ENCODE measurements at regions not wholly inside any gene's neighbourhood (a gene's known extent, or its start where the extent isn't known, plus 50 kb on each side); places are given as distances from the start of the nearest gene placed in this dataset.

- no peaks in the 10 kb centered on the region for H3K27me3 ChIP-seq (ENCODE audit: control insufficient read depth, insufficient read depth, low read length)
- H2AK9ac ChIP-seq (replicated peaks; ENCODE audit: low read depth, low read length, poor library complexity), result no peak overlapping the region
- H3K4me2 ChIP-seq (ENCODE audit: low read depth, low read length), result no peak overlapping the region
- no peak overlapping the region for H2BK5ac ChIP-seq (ENCODE audit: low read depth, low read length, poor library complexity, severe bottlenecking)
- no peaks in the 10 kb centered on the region for H3K9me3 ChIP-seq (ENCODE audit: control insufficient read depth, insufficient read depth, low read length)
- H3K4ac ChIP-seq (ENCODE audit: low read depth, low read length), result no peak overlapping the region
- no peak overlapping the region for H4K5ac ChIP-seq (ENCODE audit: low read depth, low read length)
- no peak overlapping the region for H2BK15ac ChIP-seq (ENCODE audit: low read depth, low read length)
- H4K91ac ChIP-seq (ENCODE audit: insufficient read depth, low read depth, low read length), result no peak overlapping the region
- dilution Hi-C loops (cut with HindIII; ENCODE audit: low sequenced_read_pairs, unreplicated experiment) (no loop called here), in situ Hi-C loops (cut with MboI; ENCODE audit: low sequenced_read_pairs) (no loop called here), intact Hi-C loops (cut with micrococcal nuclease) (no loop called here)
- no CpG with 5 or more reads among the region's 2 CpGs for WGBS, 2 experiments (ENCODE audit: extremely low coverage in 2 of 2, insufficient read length in 1 of 2)
- no peak overlapping the region for H3K27ac ChIP-seq (ENCODE audit: insufficient read depth, low read length)
- no peaks in the 10 kb centered on the region for H3K4me1 ChIP-seq (ENCODE audit: control insufficient read depth, insufficient read depth, low read length)
- no peak overlapping the region for H3K56ac ChIP-seq (ENCODE audit: extremely low read depth, insufficient read depth, low read length)
- H3K36me3 ChIP-seq (ENCODE audit: control insufficient read depth, insufficient read depth, low read length), result no peaks in the 10 kb centered on the region
- no peak overlapping the region for H3K4me3 ChIP-seq (ENCODE audit: insufficient read depth, low read depth, low read length)
- no peak overlapping the region for H2BK120ac ChIP-seq (ENCODE audit: low read depth, low read length)
- H2AK5ac ChIP-seq (ENCODE audit: low read depth, low read length), result no peak overlapping the region
- no TSS peak for BruUV-seq (replicated peaks)
- no peak overlapping the region for H3K23ac ChIP-seq (ENCODE audit: low read depth, low read length)
- no peak overlapping the region for H2BK20ac ChIP-seq (ENCODE audit: low read depth, low read length)
- DNase-seq, result no peak
- no peak overlapping the region for H2AFZ ChIP-seq (replicated peaks; ENCODE audit: low read length, poor library complexity)
- ChIA-PET POLR2A (ENCODE audit: unreplicated experiment) (no interaction called here), CTCF (no interaction called here)
- H4K20me1 ChIP-seq (ENCODE audit: insufficient read depth, low read length), result no peaks in the 10 kb centered on the region
- no peak for ATAC-seq (ENCODE audit: low read depth)
- H3K14ac ChIP-seq (replicated peaks; ENCODE audit: low read depth, low read length), result no peak overlapping the region
- no peak for TF ChIP-seq USF2 (IDR thresholded peaks at IDR 0.05; ENCODE audit: low read depth, low read length)
- TF ChIP-seq MXI1 (IDR thresholded peaks at IDR 0.05; ENCODE audit: borderline replicate concordance, low read depth, low read length), result no peak
- no peak for TF ChIP-seq RFX5 (IDR thresholded peaks at IDR 0.05; ENCODE audit: low read depth, low read length)
- no peak for TF ChIP-seq CHD1 (IDR thresholded peaks at IDR 0.05; ENCODE audit: low read depth, low read length)
- TF ChIP-seq POLR2A (IDR thresholded peaks at IDR 0.05; ENCODE audit: low read depth, low read length), result no peak
- no peak overlapping the region for H4K8ac ChIP-seq (ENCODE audit: low read depth in 2 of 2, low read length in 2 of 2)
- H3K9me1 ChIP-seq (ENCODE audit: insufficient read depth, low read length), result no peaks in the 10 kb centered on the region
- no peak overlapping the region for H3K9ac ChIP-seq (ENCODE audit: low read depth, low read length)
- H3K79me1 ChIP-seq (ENCODE audit: low read depth in 1 of 2, low read length in 2 of 2), result no peaks in the 10 kb centered on the region
- H3K18ac ChIP-seq (ENCODE audit: low read depth, low read length), result no peak overlapping the region
Observed at GRCh38 chrX:15157624-15158023, 112.3 kb downstream of the ASB9 start.

All from IMR-90 (cell line).